Caco-2 (cell line): ENCODE measurements at regions not wholly inside any gene's neighbourhood (a gene's known extent, or its start where the extent isn't known, plus 50 kb on each side); places are given as distances from the start of the nearest gene placed in this dataset.

Experiments
- BruUV-seq: library from RNA; stranded (reverse); fragments of 400-500 nt; replicated peaks from 2 replicates; lab custom pipeline; 2021; lab: Mats Ljungman, UMichigan
- CTCF ChIA-PET: fragments of 300-600 bp; sonication (Branson Sonifier 250); formaldehyde crosslinking; loops from one replicate; lab custom pipeline; 2022; ENCODE audit warnings: antibody characterized with exemption; lab: Charles Lee
- POLR2A ChIA-PET: fragments of 300-600 bp; sonication (Branson Sonifier 250); formaldehyde crosslinking; loops from one replicate; lab custom pipeline; 2022; ENCODE audit warnings: antibody characterized with exemption; lab: Charles Lee
- DNase-seq, 2 experiments: peaks; one replicate each; pipeline versions ENCODE4 v3.0.0 to v3.0.0-alpha.2; 2020 to 2022
- H3K27me3 ChIP-seq: replicated peaks from 2 replicates; pipeline ENCODE4 v1.6.0; 2011; ENCODE audit warnings: low read length; ENCODE audit not compliant: control insufficient read depth, insufficient read depth
- H3K36me3 ChIP-seq: 2 replicates; pipeline ENCODE4 v1.5.1; 2011; ENCODE audit warnings: low read length; ENCODE audit not compliant: control insufficient read depth, insufficient read depth
- H3K4me1 ChIP-seq: fragments of 250-450 bp; sonication (Bioruptor Pico); 2 replicates; pipeline ENCODE4 v1.5.1; 2020; ENCODE audit warnings: mild to moderate bottlenecking
- H3K4me3 ChIP-seq: 2 replicates; pipeline ENCODE4 v1.5.1; 2011; ENCODE audit warnings: low read depth, mild to moderate bottlenecking, control low read depth, low read length
- H3K9me3 ChIP-seq: fragments of 250-450 bp; sonication (Bioruptor Pico); 2 replicates; pipeline ENCODE4 v1.5.1; 2020; ENCODE audit warnings: mild to moderate bottlenecking, moderate library complexity
- H3K27ac Mint-ChIP-seq: one replicate; pipeline ENCODE4 v1.8.0; 2022; ENCODE audit warnings: mixed read lengths; ENCODE audit not compliant: unreplicated experiment
- H3K27me3 Mint-ChIP-seq: one replicate; pipeline ENCODE4 v1.8.0; 2022; ENCODE audit warnings: mixed read lengths; ENCODE audit not compliant: insufficient read depth, unreplicated experiment
- H3K36me3 Mint-ChIP-seq: one replicate; pipeline ENCODE4 v1.8.0; 2022; ENCODE audit warnings: mild to moderate bottlenecking, mixed read lengths; ENCODE audit not compliant: insufficient read depth, unreplicated experiment
- H3K4me1 Mint-ChIP-seq: one replicate; pipeline ENCODE4 v1.8.0; 2022; ENCODE audit warnings: low read depth, mixed read lengths; ENCODE audit not compliant: unreplicated experiment
- H3K4me3 Mint-ChIP-seq: one replicate; pipeline ENCODE4 v1.8.0; 2022; ENCODE audit warnings: mild to moderate bottlenecking, moderate library complexity, mixed read lengths; ENCODE audit not compliant: unreplicated experiment
- H3K9me3 Mint-ChIP-seq: one replicate; pipeline ENCODE4 v1.8.0; 2022; ENCODE audit warnings: mixed read lengths; ENCODE audit not compliant: unreplicated experiment
- intact Hi-C: fragments of 100-400 bp; cut with micrococcal nuclease; formaldehyde crosslinking; loops from one replicate; pipeline ENCODE4 v1.10.0; 2022; ENCODE audit not compliant: unreplicated experiment
- TF ChIP-seq, protein P1 (sequence below), 2 experiments: fragments of 200-600 bp in 1 of 2; IDR thresholded peaks; 1 replicate in 1 of 2; 2 replicates in 1 of 2; pipeline versions ENCODE4 v1.5.1 to v1.8.0; 2011 to 2022; ENCODE audit warnings: antibody characterized with exemption in 1 of 2, control low read depth in 1 of 2, inconsistent platforms in 1 of 2, low read depth in 1 of 2, low read length in 1 of 2, mild to moderate bottlenecking in 1 of 2, moderate library complexity in 1 of 2; ENCODE audit not compliant: insufficient read depth in 1 of 2, severe bottlenecking in 1 of 2, unreplicated experiment in 1 of 2

DNA sequence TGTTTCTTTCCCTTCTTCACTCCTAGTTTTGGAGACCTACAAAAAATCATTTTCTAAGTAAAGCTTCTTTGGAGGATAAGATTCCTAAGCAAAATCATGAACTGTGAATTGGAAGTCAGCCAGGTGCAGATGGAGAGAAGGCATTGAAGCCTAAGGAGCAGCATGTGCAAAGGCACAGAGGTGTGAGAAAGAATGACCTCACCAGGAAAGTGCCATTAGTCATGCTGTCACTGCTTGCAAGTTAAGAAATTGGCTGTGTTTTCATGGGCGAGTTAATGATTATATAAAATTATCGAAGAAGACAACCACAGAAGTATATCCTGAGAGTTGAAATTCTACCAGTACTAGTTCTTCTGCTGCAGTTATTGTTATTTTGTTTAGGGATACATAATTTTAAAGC lies 80.3 kb upstream of the KLHL1 start:
- Mint-ChIP-seq H3K4me3 (no peak overlapping the region), H3K4me1 (no peaks in the 10 kb centered on the region), H3K9me3 (no peaks in the 10 kb centered on the region), H3K27me3 (no peaks in the 10 kb centered on the region), H3K27ac (no peak overlapping the region), H3K36me3 (no peaks in the 10 kb centered on the region)
- intact Hi-C loops: no loop called here
- no peak for DNase-seq
- TF ChIP-seq, protein P1, sequence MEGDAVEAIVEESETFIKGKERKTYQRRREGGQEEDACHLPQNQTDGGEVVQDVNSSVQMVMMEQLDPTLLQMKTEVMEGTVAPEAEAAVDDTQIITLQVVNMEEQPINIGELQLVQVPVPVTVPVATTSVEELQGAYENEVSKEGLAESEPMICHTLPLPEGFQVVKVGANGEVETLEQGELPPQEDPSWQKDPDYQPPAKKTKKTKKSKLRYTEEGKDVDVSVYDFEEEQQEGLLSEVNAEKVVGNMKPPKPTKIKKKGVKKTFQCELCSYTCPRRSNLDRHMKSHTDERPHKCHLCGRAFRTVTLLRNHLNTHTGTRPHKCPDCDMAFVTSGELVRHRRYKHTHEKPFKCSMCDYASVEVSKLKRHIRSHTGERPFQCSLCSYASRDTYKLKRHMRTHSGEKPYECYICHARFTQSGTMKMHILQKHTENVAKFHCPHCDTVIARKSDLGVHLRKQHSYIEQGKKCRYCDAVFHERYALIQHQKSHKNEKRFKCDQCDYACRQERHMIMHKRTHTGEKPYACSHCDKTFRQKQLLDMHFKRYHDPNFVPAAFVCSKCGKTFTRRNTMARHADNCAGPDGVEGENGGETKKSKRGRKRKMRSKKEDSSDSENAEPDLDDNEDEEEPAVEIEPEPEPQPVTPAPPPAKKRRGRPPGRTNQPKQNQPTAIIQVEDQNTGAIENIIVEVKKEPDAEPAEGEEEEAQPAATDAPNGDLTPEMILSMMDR (IDR thresholded peaks at IDR 0.05; ENCODE audit: insufficient read depth in 1 of 2, low read depth in 1 of 2, low read length in 1 of 2, severe bottlenecking in 1 of 2, unreplicated experiment in 1 of 2): no peak
- H3K4me3 ChIP-seq: no peak overlapping the region
- no peaks in the 10 kb centered on the region for H3K9me3 ChIP-seq
- CTCF ChIA-PET: no interaction called here
- H3K4me1 ChIP-seq: no peaks in the 10 kb centered on the region
- no peaks in the 10 kb centered on the region for H3K27me3 ChIP-seq
- POLR2A ChIA-PET: no interaction called here
- no peaks in the 10 kb centered on the region for H3K36me3 ChIP-seq
- BruUV-seq: no TSS peak

DNA sequence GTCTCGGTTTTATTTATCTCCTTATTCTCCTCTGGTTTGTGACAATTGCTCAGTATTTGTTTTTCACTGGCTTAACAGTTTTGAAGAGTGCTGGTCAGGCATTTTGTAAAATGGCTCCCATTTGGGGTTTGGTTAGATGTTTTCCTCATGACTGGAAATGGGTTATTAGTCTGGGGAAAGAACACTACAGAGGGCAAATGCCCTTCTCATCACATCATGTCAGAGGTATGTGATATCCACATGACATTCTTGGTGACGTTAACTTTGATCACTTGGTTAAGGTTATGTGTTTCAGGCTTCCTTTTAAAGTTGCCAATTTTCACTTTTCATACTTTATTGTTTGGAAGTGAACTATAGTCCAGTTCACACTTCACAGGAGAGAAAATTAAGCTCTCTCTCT lies 74.8 kb upstream of the KLHL1 start:
- no peaks in the 10 kb centered on the region for H3K4me1 ChIP-seq
- BruUV-seq: no TSS peak
- H3K36me3 Mint-ChIP-seq: no peaks in the 10 kb centered on the region
- H3K27ac Mint-ChIP-seq: no peak overlapping the region
- H3K36me3 ChIP-seq: no peaks in the 10 kb centered on the region
- no peaks in the 10 kb centered on the region for H3K9me3 ChIP-seq
- TF ChIP-seq, protein P1 (IDR thresholded peaks at IDR 0.05; ENCODE audit: insufficient read depth in 1 of 2, low read depth in 1 of 2, low read length in 1 of 2, severe bottlenecking in 1 of 2, unreplicated experiment in 1 of 2): no peak
- CTCF ChIA-PET: no interaction called here
- POLR2A ChIA-PET: no interaction called here
- no peaks in the 10 kb centered on the region for H3K9me3 Mint-ChIP-seq
- no peak overlapping the region for H3K4me3 ChIP-seq
- intact Hi-C loops: no loop called here
- DNase-seq: no peak
- H3K27me3 Mint-ChIP-seq: peaks cover 4% of the 10 kb centered on the region
- H3K27me3 ChIP-seq: no peaks in the 10 kb centered on the region
- H3K4me1 Mint-ChIP-seq: no peaks in the 10 kb centered on the region
- H3K4me3 Mint-ChIP-seq: no peak overlapping the region
